Urothelium cell line (cell line): ENCODE measurements at regions not wholly inside any gene's neighbourhood (a gene's known extent, or its start where the extent isn't known, plus 50 kb on each side); places are given as distances from the start of the nearest gene placed in this dataset.

ENCODE experiments used
- DNase-seq: peaks from one replicate; pipeline ENCODE4 v3.0.0; 2011; ENCODE audit warnings: low spot score, mixed read lengths
- FAIRE-seq: peaks from 2 replicates; lab custom pipeline; 2011; peaks lifted over from hg19 to GRCh38; lab: Jason Lieb, UNC

DNA sequence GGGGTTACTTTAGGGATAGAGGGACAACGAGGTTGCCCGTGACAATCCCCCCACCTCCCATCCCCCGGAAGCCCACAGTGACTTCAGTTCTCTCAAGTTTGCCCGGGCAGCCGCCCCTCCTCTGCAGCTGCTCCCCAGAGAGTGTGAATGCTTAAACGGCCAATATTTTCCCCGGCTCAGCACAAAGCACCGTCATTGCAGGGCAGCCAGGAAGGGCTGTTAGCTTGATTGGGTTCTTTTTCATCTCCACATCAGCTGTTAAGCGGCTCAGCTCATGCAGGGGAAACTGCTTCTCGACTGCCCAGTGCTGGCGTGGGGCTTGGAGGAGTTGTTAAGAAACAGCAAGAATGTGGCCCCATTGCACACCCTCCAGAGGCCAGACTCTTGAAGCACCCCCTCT is 120.5 kb upstream of the NCOR2 start:
- FAIRE-seq (no peak), DNase-seq (no peak)

DNA sequence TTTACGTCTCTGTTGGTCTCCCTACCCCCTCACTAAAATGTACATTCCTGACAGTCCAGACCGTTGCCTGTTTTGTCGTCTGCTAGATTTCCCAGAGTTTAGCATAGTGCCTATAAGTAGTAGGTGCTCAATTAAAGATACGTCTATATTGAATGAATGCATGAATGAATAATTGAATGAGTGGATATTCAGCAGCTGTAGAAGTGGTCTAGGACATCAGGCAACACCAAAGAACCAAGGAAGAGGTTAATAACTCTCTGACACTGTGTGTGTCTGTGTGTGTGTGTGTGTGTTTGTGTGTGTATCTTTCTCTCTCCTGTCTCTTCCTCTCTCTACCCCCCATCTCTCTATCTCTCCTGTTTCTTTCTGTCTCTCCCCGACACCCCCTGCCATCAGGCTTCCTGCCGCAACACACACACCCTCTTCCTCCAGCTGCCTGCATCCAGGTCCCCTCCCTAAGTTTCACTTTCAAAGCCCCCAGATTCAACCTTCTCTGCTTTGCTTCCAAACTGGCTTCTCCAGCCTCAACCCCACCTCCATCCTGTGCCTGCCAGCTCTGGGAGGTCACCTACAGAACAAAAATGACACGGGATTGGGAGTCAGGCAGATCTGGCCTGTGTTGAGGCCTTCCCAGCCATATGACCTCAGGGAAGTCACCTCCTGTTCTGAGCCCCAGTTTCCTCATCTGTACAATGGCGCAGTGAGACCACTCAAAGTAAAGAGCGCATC is 119.9 kb upstream of the NCOR2 start:
- FAIRE-seq (no peak), DNase-seq (no peak)

- no peak for FAIRE-seq
- DNase-seq: no peak
Measured at GRCh38 chr12:124686370-124687173, 119.2 kb upstream of the NCOR2 start.

DNA sequence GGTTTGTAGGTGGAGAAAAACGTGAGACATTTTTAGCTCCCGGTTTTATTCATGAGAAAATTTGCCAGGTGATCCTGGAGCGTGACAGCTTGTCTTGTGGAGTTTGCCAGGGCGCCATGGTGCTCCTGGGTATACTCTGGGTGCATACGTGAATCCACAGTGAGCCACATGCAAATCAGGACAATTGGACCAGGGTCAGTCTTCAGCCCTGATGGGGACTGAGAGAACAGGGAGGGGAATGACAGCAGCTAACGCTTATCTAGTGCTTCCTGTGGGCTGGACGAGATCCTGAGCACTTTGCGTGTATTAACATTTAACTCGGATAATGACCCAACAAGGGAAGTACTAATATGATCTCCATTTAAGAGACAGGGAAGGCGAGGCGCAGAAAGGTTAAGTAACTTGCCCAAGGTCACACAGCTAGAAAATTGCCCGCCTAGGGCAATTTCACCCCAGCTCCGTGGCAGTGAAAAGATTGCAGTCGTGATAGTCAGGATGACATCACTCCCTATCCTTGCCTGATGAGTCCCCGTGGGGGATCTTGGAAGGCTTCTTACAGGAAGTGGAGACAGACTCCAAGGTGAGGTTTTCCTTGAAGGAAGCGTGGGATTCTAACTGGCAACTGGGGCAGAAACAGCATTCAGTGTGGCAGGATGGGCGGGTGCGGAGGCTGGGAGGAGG is 118.4 kb upstream of the NCOR2 start:
- FAIRE-seq: no peak

DNA sequence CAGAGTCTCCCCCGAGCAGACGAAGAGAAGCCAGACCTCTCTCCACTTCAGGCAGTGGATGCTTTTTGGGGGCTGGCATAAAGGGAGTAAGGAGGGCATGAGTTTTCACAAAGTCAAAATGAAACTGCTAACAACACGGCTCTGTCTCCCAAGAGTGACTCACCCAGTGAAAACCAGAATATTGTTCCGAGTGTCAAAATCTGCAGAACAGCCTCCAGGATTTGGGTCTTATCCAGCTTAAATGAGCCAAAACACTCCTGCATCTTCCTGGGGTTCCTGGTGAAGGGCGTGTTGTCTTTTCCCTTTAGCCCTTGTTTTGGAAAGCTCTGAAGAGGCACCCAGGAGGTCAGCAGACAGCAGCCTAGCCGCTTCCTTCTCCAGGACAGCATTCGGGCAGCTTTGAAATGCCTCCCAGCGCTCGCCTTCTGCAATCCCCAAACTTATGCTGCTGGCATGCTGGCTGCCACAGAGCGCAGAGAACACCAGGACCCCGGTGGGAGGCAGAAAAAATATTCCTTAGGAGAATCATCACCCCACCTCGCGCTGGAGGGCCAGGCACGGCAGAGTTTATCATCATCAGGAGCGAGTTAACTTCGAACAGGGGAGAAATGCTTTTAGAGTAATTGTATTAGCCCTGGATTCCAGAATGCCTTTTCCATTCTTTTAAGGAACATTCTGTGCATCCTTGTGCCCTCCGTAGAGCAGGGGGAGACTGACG is 117.7 kb upstream of the NCOR2 start:
- no peak for FAIRE-seq
- DNase-seq: no peak

More for the DNA sequence above, 118.4 kb upstream of the NCOR2 start:
- DNase-seq: no peak

DNA sequence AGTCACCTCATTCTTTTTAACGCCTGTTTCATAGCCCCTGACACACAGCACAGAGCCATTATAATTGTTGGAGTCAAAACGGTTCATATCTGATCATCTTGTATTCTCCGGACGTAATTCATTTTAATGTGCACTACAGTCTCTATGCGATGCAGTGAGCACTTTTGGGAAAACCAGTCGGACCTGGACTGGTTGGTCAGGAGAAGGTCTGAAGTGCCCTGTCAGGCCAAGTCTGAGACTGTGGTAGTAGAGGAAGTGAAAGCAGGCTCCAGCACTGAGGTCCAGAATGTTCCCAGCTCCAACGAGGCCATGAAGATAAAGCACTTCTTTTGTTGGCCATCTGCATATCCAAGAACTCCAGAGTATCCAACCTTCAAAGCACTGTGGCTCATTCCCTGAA is 117.1 kb upstream of the NCOR2 start:
- DNase-seq (no peak), FAIRE-seq (no peak)

GRCh38 chr12:124683152-124684124 is 116.0 kb upstream of the NCOR2 start:
- DNase-seq: peak; percentile 60
- FAIRE-seq: no peak

- FAIRE-seq: no peak
- DNase-seq: no peak
Measured at GRCh38 chr12:124682425-124683151, 115.2 kb upstream of the NCOR2 start.

DNA sequence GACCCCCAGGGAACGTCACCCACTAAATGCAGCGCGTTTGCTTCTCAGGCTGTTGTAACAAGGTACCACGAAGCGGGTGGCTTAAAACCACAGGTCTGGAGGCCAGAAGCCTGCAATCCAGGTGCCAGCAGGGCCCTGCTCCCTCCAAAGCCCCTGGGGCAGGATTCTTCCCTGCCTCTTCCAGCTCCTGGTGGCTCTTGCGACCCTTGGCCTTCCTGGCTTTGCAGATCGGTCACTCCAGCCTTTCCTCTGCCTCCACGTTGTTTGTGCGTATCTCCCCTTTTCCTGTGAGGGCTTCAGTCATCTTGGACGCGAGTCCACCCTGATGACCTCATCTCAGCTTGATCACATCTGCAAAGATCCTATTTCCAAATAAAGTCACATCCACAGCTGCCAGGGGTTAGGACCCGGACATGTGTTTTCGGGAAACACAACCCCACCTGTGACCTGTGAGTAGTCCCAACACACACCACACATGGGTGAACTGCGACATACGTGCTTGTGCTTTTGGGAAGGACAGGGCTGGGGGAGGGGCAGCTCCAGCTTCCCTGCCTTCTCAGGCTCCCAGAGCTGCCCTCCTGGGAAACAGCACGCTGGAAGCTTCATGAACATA is 114.5 kb upstream of the NCOR2 start:
- FAIRE-seq: no peak
- peak; percentile 42 for DNase-seq

DNA sequence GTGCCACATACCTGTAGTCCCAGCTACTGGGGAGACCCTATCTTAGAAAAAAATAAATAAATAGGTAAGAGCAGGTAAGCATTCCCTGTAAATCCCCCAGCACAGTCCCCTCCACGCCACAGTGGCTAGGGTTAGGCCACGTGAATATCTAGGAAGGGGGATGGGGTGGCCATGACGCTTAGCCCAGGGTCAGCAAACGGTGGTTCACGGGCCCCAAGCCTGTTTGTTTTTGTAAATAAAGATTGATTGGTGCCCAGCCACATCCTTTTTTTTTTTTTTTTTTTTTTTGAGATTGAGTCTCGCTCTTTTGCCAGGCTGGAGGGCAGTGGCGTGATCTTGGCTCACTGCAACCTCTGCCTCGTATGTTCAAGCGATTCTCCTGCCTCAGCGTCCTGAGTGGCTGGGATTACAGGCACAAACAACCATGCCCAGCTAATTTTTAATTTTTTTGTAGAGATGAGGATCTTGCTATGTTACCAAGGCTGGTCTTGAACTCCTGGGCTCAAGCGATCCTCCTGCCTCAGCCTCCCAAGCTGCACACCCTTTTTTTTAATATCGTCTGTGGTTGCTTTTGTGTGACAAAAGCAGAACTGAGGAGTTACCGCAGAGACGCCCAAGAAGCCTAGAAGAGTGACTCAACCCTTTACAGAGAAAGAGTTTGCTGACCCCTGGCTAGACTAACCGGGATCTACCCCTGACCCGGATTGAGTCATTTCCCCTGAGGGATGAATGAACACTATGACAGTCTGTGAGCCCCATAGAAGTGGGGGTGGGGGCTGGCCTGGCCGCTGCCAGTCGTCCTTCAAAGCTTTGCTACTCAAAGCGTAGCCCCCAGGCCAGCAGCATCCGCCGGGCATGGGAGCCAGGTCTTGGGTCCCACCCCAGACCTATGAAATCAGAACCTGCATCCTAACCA is 113.7 kb upstream of the NCOR2 start:
- DNase-seq (peak; percentile 93), FAIRE-seq (no peak)

DNA sequence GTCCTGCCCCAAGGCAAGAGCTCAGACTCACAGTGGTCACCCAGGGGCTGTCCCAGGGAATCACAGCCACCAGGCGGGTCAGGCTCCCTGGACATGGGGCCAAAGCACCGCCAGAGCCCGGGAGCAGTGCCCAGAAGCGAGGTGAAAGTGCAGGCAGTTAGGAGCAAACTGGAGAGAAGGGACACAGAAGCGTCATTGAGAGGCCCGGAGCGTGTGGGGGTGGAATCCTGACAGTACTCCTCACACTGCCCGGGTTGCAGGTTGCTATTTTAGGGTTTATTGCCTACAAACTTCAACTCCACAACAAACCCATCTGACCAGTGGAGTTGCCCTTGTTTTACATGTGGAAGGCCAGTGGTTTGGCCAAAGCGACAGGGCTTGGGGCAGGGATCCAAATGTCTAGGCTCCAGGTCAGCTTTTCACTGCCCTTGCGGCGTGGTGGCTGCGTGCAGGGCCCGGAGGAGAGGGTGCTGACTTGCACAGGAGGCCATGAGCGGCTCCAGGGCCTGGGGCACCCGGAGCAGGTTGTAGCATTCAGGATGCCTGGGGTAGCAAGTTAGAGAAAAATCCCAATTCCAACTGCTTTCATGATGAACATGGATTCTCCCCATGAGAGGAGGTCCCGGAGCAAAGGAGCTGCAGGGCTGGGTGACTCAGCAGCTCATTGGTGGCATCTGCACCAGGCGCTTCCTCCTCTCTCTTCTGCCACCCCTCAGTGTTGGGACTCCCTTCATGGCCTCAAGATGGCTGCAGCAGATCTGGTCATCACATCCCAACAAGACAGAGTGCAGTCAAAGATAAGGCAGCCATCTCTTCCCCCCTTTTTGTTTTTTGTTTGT is 112.3 kb upstream of the NCOR2 start:
- FAIRE-seq (no peak), DNase-seq (no peak)

- FAIRE-seq: no peak
- DNase-seq: no peak
Measured at GRCh38 chr12:124679047-124679446, 111.6 kb upstream of the NCOR2 start.

- FAIRE-seq (no peak), DNase-seq (peak; percentile 36)
Measured at GRCh38 chr12:124678421-124678893, 111.0 kb upstream of the NCOR2 start.

GRCh38 chr12:124677552-124678356 is 110.3 kb upstream of the NCOR2 start:
- no peak for FAIRE-seq
- DNase-seq: no peak

- DNase-seq (no peak), FAIRE-seq (peak; percentile 92)
Measured at GRCh38 chr12:124676714-124677462, 109.5 kb upstream of the NCOR2 start.
